SK-N-SH treated with all-trans-retinoic acid at 6 μM for 48 hours (cell line): ENCODE measurements at regions not wholly inside any gene's neighbourhood (a gene's known extent, or its start where the extent isn't known, plus 50 kb on each side); places are given as distances from the start of the nearest gene placed in this dataset.
"Not testable (repeated sequence)": the region's sequence is repeated elsewhere in the genome, so short reads cannot be mapped to it uniquely, and the experiment has no call there.

Source experiments
- ATAC-seq: fragments of 200-7000 bp; cut with Tn5 transposase; 3 replicates; pipeline ENCODE4 v1.9.1; 2020; ENCODE audit warnings: mild to moderate bottlenecking, moderate library complexity
- ARNTL ChIP-seq: fragments of 450-650 bp; formaldehyde crosslinking; IDR thresholded peaks from 2 replicates; pipeline ENCODE4 v1.5.0; 2020; ENCODE audit warnings: low read depth, mild to moderate bottlenecking, moderate library complexity, borderline replicate concordance
- BACH2 ChIP-seq: fragments of 250-450 bp; sonication (Bioruptor Pico); IDR thresholded peaks from 2 replicates; pipeline ENCODE4 v1.9.0; 2021; ENCODE audit warnings: mild to moderate bottlenecking, borderline replicate concordance
- CSDC2 ChIP-seq: fragments of 250-450 bp; sonication (Bioruptor Pico); IDR thresholded peaks from 2 replicates; pipeline ENCODE4 v1.5.0; 2020; ENCODE audit warnings: mild to moderate bottlenecking, moderate library complexity
- ESRRG ChIP-seq: fragments of 250-450 bp; sonication (Bioruptor Pico); IDR thresholded peaks from 2 replicates; pipeline ENCODE4 v1.6.1; 2021; ENCODE audit warnings: mild to moderate bottlenecking
- GLIS3 ChIP-seq: fragments of 250-450 bp; sonication (Bioruptor Pico); IDR thresholded peaks from 2 replicates; pipeline ENCODE4 v1.5.0; 2020; ENCODE audit warnings: mild to moderate bottlenecking, moderate library complexity
- ISL1 ChIP-seq: fragments of 250-450 bp; sonication (Bioruptor Pico); IDR thresholded peaks from 2 replicates; pipeline ENCODE4 v2.1.2; 2022; ENCODE audit warnings: mild to moderate bottlenecking, moderate library complexity
- OSR1 ChIP-seq: fragments of 250-450 bp; sonication (Bioruptor Pico); IDR thresholded peaks from 2 replicates; pipeline ENCODE4 v1.8.0; 2022; ENCODE audit warnings: moderate library complexity, mild to moderate bottlenecking, inconsistent platforms
- PPARA ChIP-seq: fragments of 250-450 bp; sonication (Bioruptor Pico); IDR thresholded peaks from 2 replicates; pipeline ENCODE4 v1.5.0; 2020; ENCODE audit warnings: mild to moderate bottlenecking, borderline replicate concordance
- RARB ChIP-seq: fragments of 250-450 bp; sonication (Bioruptor Pico); IDR thresholded peaks from 2 replicates; pipeline ENCODE4 v1.8.0; 2021; ENCODE audit warnings: mild to moderate bottlenecking, moderate library complexity
- TOX ChIP-seq: fragments of 250-450 bp; sonication (Bioruptor Pico); IDR thresholded peaks from 2 replicates; pipeline ENCODE4 v1.8.0; 2021; ENCODE audit warnings: mild to moderate bottlenecking, moderate library complexity, borderline replicate concordance
- ZC3H10 ChIP-seq: fragments of 250-450 bp; sonication (Bioruptor Pico); IDR thresholded peaks from 2 replicates; pipeline ENCODE4 v1.5.1; 2021; ENCODE audit warnings: mild to moderate bottlenecking, moderate library complexity
- ZFP3 ChIP-seq: fragments of 250-450 bp; sonication (Bioruptor Pico); IDR thresholded peaks from 2 replicates; pipeline ENCODE4 v1.5.0; 2020; ENCODE audit warnings: mild to moderate bottlenecking, moderate library complexity
- ZFP30 ChIP-seq: fragments of 450-650 bp; formaldehyde crosslinking; IDR thresholded peaks from 2 replicates; pipeline ENCODE4 v1.5.0; 2022; ENCODE audit warnings: mild to moderate bottlenecking, moderate library complexity
- ZNF565 ChIP-seq: fragments of 450-650 bp; formaldehyde crosslinking; conservative IDR thresholded peaks from 2 replicates; pipeline ENCODE4 v1.5.0; 2020; ENCODE audit warnings: low read depth, mild to moderate bottlenecking, moderate library complexity
- ZNF70 ChIP-seq: fragments of 450-650 bp; formaldehyde crosslinking; IDR thresholded peaks from 2 replicates; pipeline ENCODE4 v1.5.0; 2020; ENCODE audit warnings: mild to moderate bottlenecking, moderate library complexity
- ZNF8 ChIP-seq: fragments of 450-650 bp; formaldehyde crosslinking; IDR thresholded peaks from 2 replicates; pipeline ENCODE4 v1.5.0; 2020; ENCODE audit warnings: mild to moderate bottlenecking, moderate library complexity
- TF ChIP-seq, protein P1 (sequence below): fragments of 250-450 bp; sonication (Bioruptor Pico); IDR thresholded peaks from 2 replicates; pipeline ENCODE4 v1.5.0; 2020; ENCODE audit warnings: mild to moderate bottlenecking, moderate library complexity
- TF ChIP-seq, protein P2 (sequence below): fragments of 250-450 bp; sonication (Bioruptor Pico); IDR thresholded peaks from 2 replicates; pipeline ENCODE4 v1.5.1; 2021; ENCODE audit warnings: mild to moderate bottlenecking, moderate library complexity
- TF ChIP-seq, protein P3 (sequence below): fragments of 250-450 bp; sonication (Bioruptor Pico); IDR thresholded peaks from 2 replicates; pipeline ENCODE4 v1.5.1; 2020; ENCODE audit warnings: low read depth, mild to moderate bottlenecking, moderate library complexity
- TF ChIP-seq, protein P4 (sequence below): fragments of 250-450 bp; sonication (Bioruptor Pico); IDR thresholded peaks from 2 replicates; pipeline ENCODE4 v1.8.0; 2020; ENCODE audit warnings: mild to moderate bottlenecking, moderate library complexity, borderline replicate concordance
- TF ChIP-seq, protein P5 (sequence below): fragments of 250-450 bp; sonication (Bioruptor Pico); IDR thresholded peaks from 2 replicates; pipeline ENCODE4 v1.8.0; 2021; ENCODE audit warnings: low read depth, mild to moderate bottlenecking, moderate library complexity, borderline replicate concordance

DNA sequence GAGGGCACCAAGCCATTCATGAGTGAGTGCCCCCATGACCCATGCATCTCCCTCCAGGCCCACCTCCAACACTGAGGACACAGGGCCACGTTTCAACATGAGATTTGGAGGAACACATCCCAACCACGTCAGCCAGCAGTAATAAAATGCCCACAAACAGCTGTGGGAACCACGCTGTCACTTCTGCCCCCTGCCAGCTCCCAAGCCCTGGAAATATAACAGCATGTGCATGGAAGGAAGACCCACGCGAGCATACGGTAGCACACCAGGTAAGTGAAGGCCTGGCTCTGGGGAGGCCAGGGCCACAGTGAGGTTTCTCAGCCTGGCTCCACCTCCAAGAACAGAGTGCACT, 168.9 kb upstream of the PFKP start:
- no peak for ATAC-seq
- TF ChIP-seq ZFP3 (no peak), GLIS3 (CRISPR knock-in tag) (no peak), RARB (CRISPR knock-in tag) (no peak), BACH2 (no peak), ARNTL (CRISPR knock-in tag) (no peak), ZNF8 (CRISPR knock-in tag) (no peak), ZFP30 (no peak), TOX (CRISPR knock-in tag) (no peak), CSDC2 (CRISPR knock-in tag) (no peak)
- TF ChIP-seq, protein P1, sequence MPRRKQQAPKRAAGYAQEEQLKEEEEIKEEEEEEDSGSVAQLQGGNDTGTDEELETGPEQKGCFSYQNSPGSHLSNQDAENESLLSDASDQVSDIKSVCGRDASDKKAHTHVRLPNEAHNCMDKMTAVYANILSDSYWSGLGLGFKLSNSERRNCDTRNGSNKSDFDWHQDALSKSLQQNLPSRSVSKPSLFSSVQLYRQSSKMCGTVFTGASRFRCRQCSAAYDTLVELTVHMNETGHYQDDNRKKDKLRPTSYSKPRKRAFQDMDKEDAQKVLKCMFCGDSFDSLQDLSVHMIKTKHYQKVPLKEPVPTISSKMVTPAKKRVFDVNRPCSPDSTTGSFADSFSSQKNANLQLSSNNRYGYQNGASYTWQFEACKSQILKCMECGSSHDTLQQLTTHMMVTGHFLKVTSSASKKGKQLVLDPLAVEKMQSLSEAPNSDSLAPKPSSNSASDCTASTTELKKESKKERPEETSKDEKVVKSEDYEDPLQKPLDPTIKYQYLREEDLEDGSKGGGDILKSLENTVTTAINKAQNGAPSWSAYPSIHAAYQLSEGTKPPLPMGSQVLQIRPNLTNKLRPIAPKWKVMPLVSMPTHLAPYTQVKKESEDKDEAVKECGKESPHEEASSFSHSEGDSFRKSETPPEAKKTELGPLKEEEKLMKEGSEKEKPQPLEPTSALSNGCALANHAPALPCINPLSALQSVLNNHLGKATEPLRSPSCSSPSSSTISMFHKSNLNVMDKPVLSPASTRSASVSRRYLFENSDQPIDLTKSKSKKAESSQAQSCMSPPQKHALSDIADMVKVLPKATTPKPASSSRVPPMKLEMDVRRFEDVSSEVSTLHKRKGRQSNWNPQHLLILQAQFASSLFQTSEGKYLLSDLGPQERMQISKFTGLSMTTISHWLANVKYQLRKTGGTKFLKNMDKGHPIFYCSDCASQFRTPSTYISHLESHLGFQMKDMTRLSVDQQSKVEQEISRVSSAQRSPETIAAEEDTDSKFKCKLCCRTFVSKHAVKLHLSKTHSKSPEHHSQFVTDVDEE (CRISPR knock-in tag), result no peak
- TF ChIP-seq, protein P2, sequence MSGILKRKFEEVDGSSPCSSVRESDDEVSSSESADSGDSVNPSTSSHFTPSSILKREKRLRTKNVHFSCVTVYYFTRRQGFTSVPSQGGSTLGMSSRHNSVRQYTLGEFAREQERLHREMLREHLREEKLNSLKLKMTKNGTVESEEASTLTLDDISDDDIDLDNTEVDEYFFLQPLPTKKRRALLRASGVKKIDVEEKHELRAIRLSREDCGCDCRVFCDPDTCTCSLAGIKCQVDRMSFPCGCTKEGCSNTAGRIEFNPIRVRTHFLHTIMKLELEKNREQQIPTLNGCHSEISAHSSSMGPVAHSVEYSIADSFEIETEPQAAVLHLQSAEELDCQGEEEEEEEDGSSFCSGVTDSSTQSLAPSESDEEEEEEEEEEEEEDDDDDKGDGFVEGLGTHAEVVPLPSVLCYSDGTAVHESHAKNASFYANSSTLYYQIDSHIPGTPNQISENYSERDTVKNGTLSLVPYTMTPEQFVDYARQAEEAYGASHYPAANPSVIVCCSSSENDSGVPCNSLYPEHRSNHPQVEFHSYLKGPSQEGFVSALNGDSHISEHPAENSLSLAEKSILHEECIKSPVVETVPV, result no peak
- TF ChIP-seq, protein P3, sequence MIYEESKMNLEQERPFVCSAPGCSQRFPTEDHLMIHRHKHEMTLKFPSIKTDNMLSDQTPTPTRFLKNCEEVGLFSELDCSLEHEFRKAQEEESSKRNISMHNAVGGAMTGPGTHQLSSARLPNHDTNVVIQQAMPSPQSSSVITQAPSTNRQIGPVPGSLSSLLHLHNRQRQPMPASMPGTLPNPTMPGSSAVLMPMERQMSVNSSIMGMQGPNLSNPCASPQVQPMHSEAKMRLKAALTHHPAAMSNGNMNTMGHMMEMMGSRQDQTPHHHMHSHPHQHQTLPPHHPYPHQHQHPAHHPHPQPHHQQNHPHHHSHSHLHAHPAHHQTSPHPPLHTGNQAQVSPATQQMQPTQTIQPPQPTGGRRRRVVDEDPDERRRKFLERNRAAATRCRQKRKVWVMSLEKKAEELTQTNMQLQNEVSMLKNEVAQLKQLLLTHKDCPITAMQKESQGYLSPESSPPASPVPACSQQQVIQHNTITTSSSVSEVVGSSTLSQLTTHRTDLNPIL (CRISPR knock-in tag), result no peak

DNA sequence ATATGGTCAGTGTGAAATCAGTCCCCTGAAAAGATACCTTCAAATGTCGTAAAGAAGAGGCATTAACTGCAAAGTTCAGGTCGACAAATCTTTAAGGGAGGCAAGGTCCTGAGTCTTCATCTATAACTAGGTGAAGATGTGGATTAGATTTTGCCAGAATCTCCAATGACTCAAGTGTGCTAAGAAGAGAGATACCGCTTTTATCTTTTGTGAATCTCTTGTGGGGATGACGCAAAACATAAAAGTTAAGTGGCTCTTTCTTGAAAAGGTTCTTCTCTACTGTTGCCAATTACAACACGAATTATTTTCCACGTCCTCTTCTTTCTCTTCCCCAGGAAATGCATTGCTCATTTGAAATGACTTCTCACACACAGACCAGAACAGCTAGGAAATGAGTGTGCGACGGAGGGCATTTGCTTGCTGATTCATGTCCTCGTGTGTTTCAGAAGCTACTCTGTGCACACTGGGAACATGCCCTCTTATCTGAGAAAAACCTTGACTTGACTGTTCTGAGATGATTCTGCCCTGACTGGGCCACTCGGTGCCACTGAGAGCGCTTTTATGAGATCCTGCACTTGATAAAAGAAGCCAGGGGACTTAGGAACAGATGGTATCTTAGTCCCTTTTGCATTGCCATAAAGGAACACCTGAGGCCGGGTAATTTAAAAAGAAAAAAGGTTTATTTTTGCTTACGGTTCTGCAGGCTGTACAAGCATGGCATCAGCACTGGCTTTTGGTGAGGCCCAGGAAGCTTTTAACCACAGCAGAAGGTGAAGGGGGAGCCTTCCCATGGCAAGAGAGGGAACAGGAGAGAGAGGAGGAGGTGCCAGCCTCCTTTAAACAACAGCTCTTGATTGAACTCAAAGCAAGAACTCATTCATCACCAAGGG, 169.5 kb upstream of the PFKP start:
- no peak for ATAC-seq
- TF ChIP-seq ZNF8 (CRISPR knock-in tag), result no peak
- no peak for TF ChIP-seq ARNTL (CRISPR knock-in tag)
- TF ChIP-seq OSR1 (CRISPR knock-in tag), result no peak
- no peak for TF ChIP-seq CSDC2 (CRISPR knock-in tag)
- no peak for TF ChIP-seq ZFP3
- no peak for TF ChIP-seq BACH2
- TF ChIP-seq ISL1 (CRISPR knock-in tag), result no peak
- no peak for TF ChIP-seq ESRRG (CRISPR knock-in tag)
- TF ChIP-seq ZC3H10 (CRISPR knock-in tag), result no peak
- no peak for TF ChIP-seq ZFP30
- TF ChIP-seq ZNF565 (CRISPR knock-in tag), result no peak
- TF ChIP-seq, protein P3 (CRISPR knock-in tag), result no peak
- TF ChIP-seq ZNF70 (CRISPR knock-in tag), result no peak
- TF ChIP-seq, protein P1 (CRISPR knock-in tag), result no peak
- TF ChIP-seq, protein P4, sequence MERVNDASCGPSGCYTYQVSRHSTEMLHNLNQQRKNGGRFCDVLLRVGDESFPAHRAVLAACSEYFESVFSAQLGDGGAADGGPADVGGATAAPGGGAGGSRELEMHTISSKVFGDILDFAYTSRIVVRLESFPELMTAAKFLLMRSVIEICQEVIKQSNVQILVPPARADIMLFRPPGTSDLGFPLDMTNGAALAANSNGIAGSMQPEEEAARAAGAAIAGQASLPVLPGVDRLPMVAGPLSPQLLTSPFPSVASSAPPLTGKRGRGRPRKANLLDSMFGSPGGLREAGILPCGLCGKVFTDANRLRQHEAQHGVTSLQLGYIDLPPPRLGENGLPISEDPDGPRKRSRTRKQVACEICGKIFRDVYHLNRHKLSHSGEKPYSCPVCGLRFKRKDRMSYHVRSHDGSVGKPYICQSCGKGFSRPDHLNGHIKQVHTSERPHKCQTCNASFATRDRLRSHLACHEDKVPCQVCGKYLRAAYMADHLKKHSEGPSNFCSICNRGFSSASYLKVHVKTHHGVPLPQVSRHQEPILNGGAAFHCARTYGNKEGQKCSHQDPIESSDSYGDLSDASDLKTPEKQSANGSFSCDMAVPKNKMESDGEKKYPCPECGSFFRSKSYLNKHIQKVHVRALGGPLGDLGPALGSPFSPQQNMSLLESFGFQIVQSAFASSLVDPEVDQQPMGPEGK (CRISPR knock-in tag), result no peak
- no peak for TF ChIP-seq PPARA
- TF ChIP-seq RARB (CRISPR knock-in tag), result no peak
- TF ChIP-seq TOX (CRISPR knock-in tag), result no peak
- TF ChIP-seq, protein P5, sequence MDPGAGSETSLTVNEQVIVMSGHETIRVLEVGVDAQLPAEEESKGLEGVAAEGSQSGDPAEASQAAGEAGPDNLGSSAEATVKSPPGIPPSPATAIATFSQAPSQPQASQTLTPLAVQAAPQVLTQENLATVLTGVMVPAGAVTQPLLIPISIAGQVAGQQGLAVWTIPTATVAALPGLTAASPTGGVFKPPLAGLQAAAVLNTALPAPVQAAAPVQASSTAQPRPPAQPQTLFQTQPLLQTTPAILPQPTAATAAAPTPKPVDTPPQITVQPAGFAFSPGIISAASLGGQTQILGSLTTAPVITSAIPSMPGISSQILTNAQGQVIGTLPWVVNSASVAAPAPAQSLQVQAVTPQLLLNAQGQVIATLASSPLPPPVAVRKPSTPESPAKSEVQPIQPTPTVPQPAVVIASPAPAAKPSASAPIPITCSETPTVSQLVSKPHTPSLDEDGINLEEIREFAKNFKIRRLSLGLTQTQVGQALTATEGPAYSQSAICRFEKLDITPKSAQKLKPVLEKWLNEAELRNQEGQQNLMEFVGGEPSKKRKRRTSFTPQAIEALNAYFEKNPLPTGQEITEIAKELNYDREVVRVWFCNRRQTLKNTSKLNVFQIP (CRISPR knock-in tag), result no peak

DNA sequence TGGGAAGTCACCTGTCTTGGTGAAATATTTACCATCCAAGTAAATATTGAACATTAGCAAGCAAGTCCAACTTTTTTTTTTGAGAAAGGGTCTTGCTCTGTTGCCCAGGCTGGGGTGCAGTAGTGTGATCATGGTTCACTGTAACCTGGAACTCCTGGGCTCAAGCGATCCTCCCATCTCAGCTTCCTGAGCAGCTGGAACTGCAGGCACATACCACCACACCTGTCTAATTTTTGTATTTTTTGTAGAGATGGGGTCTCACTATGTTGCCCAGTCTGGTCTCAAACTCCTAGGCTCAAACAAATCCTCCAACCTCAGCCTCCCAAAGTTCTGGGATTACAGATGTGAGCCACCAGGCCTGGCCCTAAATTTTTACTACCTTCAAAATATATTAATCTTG, 171.0 kb upstream of the PFKP start:
- not testable (repeated sequence) for ATAC-seq
